ENCODE measurements at regions not wholly inside any gene's neighbourhood (a gene's known extent, or its start where the extent isn't known, plus 50 kb on each side); places are given as distances from the start of the nearest gene placed in this dataset.

- no peaks in the 10 kb centered on the region for H3K27me3 ChIP-seq (ENCODE audit: control insufficient read depth, insufficient read depth, low read length)
- no peak overlapping the region for H3K27ac ChIP-seq (ENCODE audit: low read length)
- intact Hi-C loops (cut with micrococcal nuclease; ENCODE audit: unreplicated experiment) (no loop called here), in situ Hi-C loops (cut with HindIII; ENCODE audit: low pct_unique_long_range_greater_than_20kb, low sequenced_read_pairs) (no loop called here)
- TF ChIP-seq SIN3A (IDR thresholded peaks at IDR 0.05; ENCODE audit: borderline replicate concordance, insufficient read depth, low read depth, low read length) (no peak), POLR2AphosphoS5 (IDR thresholded peaks at IDR 0.05; ENCODE audit: low read depth, low read length) (no peak), CTCF (IDR thresholded peaks at IDR 0.05) (no peak), TCF7L2 (IDR thresholded peaks at IDR 0.05; ENCODE audit: low read depth, low read length) (no peak)
- TF ChIP-seq, protein P1, sequence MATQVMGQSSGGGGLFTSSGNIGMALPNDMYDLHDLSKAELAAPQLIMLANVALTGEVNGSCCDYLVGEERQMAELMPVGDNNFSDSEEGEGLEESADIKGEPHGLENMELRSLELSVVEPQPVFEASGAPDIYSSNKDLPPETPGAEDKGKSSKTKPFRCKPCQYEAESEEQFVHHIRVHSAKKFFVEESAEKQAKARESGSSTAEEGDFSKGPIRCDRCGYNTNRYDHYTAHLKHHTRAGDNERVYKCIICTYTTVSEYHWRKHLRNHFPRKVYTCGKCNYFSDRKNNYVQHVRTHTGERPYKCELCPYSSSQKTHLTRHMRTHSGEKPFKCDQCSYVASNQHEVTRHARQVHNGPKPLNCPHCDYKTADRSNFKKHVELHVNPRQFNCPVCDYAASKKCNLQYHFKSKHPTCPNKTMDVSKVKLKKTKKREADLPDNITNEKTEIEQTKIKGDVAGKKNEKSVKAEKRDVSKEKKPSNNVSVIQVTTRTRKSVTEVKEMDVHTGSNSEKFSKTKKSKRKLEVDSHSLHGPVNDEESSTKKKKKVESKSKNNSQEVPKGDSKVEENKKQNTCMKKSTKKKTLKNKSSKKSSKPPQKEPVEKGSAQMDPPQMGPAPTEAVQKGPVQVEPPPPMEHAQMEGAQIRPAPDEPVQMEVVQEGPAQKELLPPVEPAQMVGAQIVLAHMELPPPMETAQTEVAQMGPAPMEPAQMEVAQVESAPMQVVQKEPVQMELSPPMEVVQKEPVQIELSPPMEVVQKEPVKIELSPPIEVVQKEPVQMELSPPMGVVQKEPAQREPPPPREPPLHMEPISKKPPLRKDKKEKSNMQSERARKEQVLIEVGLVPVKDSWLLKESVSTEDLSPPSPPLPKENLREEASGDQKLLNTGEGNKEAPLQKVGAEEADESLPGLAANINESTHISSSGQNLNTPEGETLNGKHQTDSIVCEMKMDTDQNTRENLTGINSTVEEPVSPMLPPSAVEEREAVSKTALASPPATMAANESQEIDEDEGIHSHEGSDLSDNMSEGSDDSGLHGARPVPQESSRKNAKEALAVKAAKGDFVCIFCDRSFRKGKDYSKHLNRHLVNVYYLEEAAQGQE (IDR thresholded peaks at IDR 0.05; ENCODE audit: insufficient read depth in 1 of 2, low read depth in 2 of 2, low read length in 1 of 2), result no peak
- H3K36me3 ChIP-seq (ENCODE audit: control insufficient read depth, insufficient read depth, low read length), result no peaks in the 10 kb centered on the region
- DNase-seq (ENCODE audit: low read depth, low spot score), result no peak
- no peaks in the 10 kb centered on the region for H3K4me1 ChIP-seq (ENCODE audit: control insufficient read depth, insufficient read depth, low read length)
- CTCF ChIA-PET, result no interaction called here
- POLR2A ChIA-PET, result no interaction called here
- no peaks in the 10 kb centered on the region for H3K9me3 ChIP-seq (ENCODE audit: control insufficient read depth, insufficient read depth, low read depth, low read length)
- BruUV-seq (replicated peaks), result no TSS peak
- ATAC-seq, result no peak
- H3K4me3 ChIP-seq (ENCODE audit: low read depth in 2 of 2, low read length in 2 of 2), result no peak overlapping the region
Observed at GRCh38 chr5:82699737-82700136, 377.5 kb downstream of the TMEM167A start.

DNA sequence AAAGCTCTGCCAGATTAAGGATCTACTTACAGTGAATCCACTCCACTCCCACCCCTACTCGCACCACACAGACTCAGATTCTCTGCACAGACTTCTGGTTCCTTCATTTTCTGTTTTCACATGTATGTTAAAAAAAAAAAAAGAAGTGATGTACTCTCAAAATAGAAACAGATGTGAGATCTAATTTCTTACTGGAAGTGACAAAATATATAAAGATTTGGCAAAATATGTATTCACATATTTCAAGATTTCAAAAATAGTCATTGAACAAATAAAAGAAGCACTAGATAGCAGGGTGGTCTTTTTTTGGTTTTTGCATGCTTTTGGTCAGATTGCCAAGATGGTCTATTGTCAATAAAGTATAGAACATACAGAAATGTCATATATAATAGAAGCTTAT lies 379.2 kb downstream of the TMEM167A start:
- Histone ChIP-seq H3K36me3 (ENCODE audit: control insufficient read depth, insufficient read depth, low read length) (no peaks in the 10 kb centered on the region), H3K4me3 (ENCODE audit: low read depth in 2 of 2, low read length in 2 of 2) (no peak overlapping the region), H3K27me3 (ENCODE audit: control insufficient read depth, insufficient read depth, low read length) (no peaks in the 10 kb centered on the region), H3K9me3 (ENCODE audit: control insufficient read depth, insufficient read depth, low read depth, low read length) (no peaks in the 10 kb centered on the region), H3K27ac (ENCODE audit: low read length) (no peak overlapping the region), H3K4me1 (ENCODE audit: control insufficient read depth, insufficient read depth, low read length) (no peaks in the 10 kb centered on the region)
- ATAC-seq, result no peak
- TF ChIP-seq SIN3A (IDR thresholded peaks at IDR 0.05; ENCODE audit: borderline replicate concordance, insufficient read depth, low read depth, low read length) (no peak), CTCF (IDR thresholded peaks at IDR 0.05) (no peak), POLR2AphosphoS5 (IDR thresholded peaks at IDR 0.05; ENCODE audit: low read depth, low read length) (no peak), TCF7L2 (IDR thresholded peaks at IDR 0.05; ENCODE audit: low read depth, low read length) (no peak)
- TF ChIP-seq, protein P1 (IDR thresholded peaks at IDR 0.05; ENCODE audit: insufficient read depth in 1 of 2, low read depth in 2 of 2, low read length in 1 of 2), result no peak
- ChIA-PET CTCF (no interaction called here), POLR2A (no interaction called here)
- intact Hi-C loops (cut with micrococcal nuclease; ENCODE audit: unreplicated experiment) (no loop called here), in situ Hi-C loops (cut with HindIII; ENCODE audit: low pct_unique_long_range_greater_than_20kb, low sequenced_read_pairs) (no loop called here)
- no TSS peak for BruUV-seq (replicated peaks)
- DNase-seq (ENCODE audit: low read depth, low spot score), result no peak
